GM19467 (cell line): ENCODE measurements at regions not wholly inside any gene's neighbourhood (a gene's known extent, or its start where the extent isn't known, plus 50 kb on each side); places are given as distances from the start of the nearest gene placed in this dataset.

Source experiments
- ATAC-seq: cut with Tn5 transposase; IDR thresholded peaks from one replicate; pipeline ENCODE4 v1.9.1; 2021; ENCODE audit warnings: mild to moderate bottlenecking, moderate library complexity; ENCODE audit not compliant: unreplicated experiment

- no peak for ATAC-seq
Measured at GRCh38 chr2:43039376-43040080, 186.9 kb downstream of the ZFP36L2 start.

- no peak for ATAC-seq
Measured at GRCh38 chr2:43038696-43039094, 187.7 kb downstream of the ZFP36L2 start.

GRCh38 chr2:43038034-43038695 lies 188.2 kb downstream of the ZFP36L2 start:
- ATAC-seq, result no peak

DNA sequence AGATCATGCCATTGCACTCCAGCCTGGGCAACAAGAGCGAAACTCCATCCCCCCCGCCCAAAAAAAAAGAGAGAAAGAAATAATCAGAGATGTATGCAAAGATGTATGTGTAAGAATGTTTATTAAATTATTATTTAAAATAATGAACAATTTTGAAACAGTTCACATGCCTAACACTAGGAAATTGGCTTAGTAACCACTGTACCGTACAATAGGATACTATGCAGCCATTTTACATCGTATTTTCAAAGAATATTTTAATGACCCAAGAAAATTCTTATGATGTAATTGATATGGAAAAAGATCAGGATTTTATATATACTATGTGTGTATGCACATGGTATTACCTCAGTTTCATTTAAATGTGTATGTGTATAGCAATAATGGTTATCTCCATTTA lies 190.5 kb downstream of the ZFP36L2 start:
- no peak for ATAC-seq

DNA sequence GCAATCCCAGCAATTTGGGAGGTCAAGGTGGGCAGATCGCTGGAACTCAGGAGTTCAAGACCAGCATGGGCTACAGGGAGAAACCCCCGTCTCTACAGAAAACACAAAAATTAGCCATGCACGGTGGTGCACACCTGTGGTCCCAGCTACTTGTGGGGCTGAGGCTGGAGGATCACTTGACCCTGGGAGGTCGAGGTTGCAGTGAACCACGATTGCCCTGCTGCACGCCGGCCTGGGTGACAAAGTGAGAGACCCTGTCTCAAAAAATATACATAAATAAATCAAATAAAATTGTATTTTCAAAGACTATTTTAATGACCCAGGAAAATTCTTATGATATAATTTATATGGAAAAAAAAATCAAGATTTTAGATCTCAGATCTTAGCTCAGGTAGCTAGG lies 191.5 kb downstream of the ZFP36L2 start:
- ATAC-seq, result no peak

DNA sequence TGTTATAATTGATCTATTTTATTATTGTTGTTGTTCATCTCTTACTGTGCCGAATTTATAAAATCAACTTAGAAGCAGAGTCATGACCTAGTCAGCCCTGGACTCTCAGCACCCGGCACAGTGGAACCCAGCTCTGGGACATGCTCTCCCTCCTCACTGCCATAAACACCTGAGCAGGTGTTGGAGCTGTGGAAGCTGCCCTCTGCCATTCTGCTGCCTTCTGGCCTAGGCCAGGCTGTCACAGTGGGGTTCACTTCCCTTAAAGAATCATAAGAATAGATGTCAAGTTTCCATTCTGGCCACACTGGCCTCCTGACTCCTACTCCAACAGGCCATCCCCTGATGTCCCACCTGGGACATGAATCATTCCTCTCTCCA lies 192.2 kb downstream of the ZFP36L2 start:
- no peak for ATAC-seq

- ATAC-seq, result no peak
Measured at GRCh38 chr2:43033466-43034241, 192.8 kb downstream of the ZFP36L2 start.

DNA sequence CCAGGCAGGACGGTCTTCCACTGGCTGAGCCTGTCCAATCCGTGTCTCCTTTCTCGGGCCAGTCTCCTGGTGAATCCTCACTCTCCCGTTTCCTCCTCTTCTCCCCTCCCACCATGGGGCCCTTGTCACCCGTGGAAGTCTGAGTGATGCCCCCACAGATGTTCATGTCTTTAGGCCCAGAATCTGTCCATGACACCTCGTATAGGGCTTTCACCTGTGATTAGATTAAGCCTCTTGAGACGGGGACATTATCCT lies 193.5 kb downstream of the ZFP36L2 start:
- no peak for ATAC-seq

- no peak for ATAC-seq
Measured at GRCh38 chr2:43032213-43033015, 194.0 kb downstream of the ZFP36L2 start.

DNA sequence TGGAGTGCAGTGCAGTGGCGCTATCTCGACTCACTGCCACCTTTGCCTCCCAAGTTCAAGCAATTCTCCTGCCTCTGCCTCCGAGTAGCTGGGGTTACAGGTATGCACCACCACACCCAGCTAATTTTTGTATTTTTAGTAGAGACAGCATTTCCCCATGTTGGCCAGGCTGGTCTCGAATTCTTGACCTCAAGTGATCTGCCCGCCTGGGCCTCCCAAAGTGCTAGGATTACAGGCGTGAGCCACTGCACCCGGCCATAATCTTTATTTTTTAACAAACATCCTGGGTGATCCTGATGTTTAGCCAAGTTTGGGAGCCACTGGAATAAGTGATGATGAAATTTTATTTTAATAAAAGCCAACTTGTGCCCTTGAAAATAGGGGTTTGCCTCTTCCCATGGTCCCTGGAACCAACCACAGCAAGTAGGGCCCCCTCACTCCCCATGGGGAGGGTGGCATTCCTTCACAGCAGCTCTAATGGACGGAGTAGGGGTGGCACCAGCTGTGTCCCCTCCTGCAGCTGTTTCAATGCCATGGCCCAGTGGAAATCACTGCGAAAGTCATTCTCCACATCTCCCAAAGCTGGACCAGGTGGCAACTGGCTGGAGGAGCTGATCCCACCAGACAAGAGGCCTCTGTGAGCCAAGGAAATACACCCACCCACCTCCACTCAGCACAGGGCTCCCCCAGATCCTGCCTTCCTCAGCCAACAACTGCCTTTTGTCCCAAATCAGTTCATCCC lies 194.8 kb downstream of the ZFP36L2 start:
- ATAC-seq, result no peak

DNA sequence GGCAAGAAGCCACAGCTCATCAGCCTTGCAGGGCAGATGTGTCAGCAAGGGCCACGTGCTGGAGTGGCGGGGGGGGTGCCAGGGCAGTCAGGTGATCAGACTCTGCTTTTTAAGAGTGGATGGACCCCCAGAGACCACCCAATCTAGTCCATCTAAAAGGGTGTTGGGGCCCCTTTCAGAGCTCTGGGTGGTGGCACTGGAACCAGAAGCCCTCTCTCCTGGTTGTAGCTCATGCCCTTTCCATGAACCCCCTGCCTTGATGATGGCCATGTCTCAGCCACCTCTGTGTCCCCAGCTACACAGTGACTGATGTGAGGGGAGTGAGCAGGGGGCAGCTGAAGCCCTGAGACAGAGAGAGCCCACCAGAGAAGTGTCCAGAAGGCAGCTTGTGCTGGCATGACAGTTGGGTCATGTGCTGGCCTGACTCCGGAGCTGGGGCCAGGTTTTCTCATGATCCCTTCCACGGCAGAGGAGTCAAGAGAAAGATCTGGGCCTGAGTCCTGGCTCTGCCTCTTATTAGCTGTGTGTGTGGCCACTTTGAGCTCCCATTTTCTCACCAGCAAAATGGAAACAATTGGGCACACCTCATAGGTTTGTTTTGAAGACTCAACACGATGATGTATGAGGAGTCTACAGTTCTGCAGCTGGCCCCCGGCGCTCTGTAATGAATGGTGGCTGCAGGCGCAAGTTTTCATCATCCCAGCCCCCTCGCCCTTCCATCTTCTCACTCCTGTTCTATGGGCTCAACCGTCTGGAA lies 195.7 kb downstream of the ZFP36L2 start:
- no peak for ATAC-seq

DNA sequence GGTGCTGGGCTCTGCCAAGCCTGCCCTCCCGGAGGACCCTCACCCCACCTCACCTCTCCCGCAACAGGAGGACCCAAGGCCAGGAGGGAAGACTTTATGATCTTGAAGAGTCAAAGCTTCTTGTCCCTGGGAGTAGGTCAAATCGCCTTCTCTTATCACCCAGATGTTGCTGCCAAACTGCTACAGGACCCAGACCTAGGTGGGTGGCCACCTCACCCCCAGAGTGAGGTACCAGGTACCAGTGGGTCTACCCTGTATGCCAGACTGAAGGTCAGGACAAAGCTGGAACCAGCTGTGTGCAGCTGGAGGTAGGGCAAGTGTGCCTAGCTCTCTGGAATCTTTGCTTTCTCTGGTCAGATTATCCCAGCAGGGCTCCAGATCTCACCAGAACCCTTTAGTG lies 197.2 kb downstream of the ZFP36L2 start:
- no peak for ATAC-seq

- ATAC-seq, result no peak
Measured at GRCh38 chr2:43028188-43028587, 198.2 kb downstream of the ZFP36L2 start.

DNA sequence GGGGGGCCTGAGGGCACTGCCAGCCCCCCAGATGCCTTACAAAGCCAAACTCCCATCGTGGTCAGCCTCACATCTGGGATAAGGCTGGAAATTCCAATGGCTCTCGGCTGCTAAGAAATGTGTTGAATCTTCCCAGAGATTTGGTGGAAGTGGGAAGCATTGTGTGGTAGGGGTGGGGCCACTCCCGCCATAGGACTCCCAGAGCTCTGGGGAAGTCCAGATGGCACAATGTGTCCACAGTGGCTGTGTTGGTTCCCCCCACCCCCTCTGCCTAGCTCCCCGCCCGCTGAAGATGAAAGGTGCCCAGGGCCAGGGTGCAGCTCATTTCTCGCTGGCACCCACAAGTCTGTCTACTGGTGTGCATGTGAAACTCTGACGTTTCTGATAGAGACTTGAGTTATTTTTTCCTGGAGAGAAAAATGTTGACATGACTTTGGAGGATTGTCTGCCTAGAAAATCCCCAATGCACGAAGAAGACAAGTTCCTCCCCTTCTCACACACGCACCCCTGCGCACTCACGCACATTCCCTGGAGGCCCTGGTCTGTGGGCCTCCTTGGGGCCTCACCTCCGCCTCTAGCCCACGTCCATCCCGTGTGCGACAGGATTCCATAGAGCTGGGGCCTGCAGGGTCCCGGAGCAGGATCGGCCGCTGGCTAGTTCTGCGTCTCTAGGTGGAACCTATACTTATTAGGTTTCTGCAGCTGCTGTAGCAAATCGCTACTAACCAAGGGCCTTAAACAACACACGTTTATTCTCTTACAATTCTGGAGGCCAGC lies 199.1 kb downstream of the ZFP36L2 start:
- ATAC-seq, result no peak

DNA sequence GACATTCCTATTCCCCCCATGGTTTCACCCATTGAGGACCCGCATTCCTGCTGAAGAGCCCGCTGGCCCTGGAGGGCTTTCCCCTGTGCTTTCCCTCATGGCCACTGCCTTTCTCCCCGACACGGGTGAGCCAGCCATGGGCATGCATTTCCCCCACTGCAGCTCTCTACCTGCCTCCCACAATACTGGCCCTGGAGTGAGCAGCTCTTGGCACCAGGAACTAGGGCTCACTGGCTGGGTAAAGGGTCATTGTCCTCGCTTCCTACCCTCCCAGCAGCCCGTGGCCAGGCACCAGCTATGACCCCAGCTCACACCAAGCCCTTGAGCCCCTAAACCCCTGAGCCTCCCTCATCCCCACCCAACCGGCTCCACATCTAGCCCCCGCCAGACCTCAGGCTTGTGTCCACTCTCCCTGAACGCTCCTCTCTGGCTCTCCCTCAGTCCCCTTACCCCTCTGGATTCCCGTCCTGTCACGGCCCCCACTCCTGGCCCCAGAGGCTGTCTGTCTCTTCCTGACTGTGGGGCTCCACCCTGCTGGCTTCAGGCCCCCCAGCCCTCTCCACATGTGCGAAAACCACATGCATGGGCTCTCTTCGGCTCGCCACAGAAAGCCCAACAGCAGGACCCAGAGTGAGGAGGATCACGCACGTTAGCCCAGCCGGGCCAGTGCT lies 199.8 kb downstream of the ZFP36L2 start:
- no peak for ATAC-seq

- ATAC-seq, result no peak
Measured at GRCh38 chr2:43025709-43026295, 200.6 kb downstream of the ZFP36L2 start.

DNA sequence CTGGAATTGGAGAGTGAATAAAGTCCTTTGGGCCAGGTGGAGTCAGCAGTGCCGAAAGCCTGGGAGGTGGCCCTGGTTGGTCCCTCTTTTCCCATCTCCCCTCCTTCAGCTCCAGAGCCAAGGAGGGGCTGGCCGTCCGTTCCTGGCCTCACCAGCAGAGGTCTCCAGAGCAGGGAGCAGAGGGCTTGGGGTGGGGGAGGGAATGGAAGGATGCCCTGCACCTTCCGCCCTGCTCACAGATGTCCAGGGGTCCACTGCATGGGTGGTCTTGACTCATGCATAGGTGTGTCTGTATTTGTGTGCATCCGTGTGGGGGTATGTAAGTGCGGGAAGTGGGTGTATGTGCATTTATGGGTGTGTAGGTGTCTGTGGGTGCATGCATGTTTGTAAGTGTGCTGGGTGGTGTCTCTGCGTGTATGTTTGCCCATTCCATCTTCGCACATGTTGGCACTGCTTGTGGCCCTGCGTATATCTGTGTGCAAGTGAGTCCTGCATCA lies 201.8 kb downstream of the ZFP36L2 start:
- no peak for ATAC-seq
